ENCODE measurements at regions not wholly inside any gene's neighbourhood (a gene's known extent, or its start where the extent isn't known, plus 50 kb on each side); places are given as distances from the start of the nearest gene placed in this dataset.

DNA sequence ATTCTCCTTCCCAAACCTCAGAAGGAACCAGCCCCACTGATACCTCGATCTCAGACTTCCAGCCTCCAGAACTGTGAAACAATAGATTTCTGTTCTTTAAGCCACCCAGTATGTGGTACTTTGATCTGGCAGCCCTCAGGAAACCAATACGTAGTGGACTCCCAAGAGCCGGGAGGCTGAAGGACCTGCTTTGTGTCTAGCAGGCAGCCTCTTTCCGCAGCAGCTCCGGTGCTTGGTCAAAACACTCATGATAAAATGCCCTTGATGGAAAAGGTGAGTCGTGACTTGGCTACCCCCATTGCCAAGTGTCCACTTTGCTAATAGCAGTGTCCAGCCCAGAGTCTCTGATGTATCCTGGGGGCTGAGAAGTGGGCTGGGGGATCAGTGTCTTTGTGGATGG, 158.8 kb upstream of the TMTC4 start:
- no peak overlapping the region for H3K4me3 Mint-ChIP-seq (ENCODE audit: unreplicated experiment)
- peaks cover 6% of the 10 kb centered on the region for H3K4me1 Mint-ChIP-seq (ENCODE audit: unreplicated experiment)
- no peaks in the 10 kb centered on the region for H3K36me3 Mint-ChIP-seq (ENCODE audit: unreplicated experiment)
- peaks cover 16% of the 10 kb centered on the region for H3K9me3 Mint-ChIP-seq (ENCODE audit: unreplicated experiment)
- TF ChIP-seq, protein P1, sequence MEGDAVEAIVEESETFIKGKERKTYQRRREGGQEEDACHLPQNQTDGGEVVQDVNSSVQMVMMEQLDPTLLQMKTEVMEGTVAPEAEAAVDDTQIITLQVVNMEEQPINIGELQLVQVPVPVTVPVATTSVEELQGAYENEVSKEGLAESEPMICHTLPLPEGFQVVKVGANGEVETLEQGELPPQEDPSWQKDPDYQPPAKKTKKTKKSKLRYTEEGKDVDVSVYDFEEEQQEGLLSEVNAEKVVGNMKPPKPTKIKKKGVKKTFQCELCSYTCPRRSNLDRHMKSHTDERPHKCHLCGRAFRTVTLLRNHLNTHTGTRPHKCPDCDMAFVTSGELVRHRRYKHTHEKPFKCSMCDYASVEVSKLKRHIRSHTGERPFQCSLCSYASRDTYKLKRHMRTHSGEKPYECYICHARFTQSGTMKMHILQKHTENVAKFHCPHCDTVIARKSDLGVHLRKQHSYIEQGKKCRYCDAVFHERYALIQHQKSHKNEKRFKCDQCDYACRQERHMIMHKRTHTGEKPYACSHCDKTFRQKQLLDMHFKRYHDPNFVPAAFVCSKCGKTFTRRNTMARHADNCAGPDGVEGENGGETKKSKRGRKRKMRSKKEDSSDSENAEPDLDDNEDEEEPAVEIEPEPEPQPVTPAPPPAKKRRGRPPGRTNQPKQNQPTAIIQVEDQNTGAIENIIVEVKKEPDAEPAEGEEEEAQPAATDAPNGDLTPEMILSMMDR (IDR thresholded peaks at IDR 0.05): no peak
- H3K27ac Mint-ChIP-seq (ENCODE audit: unreplicated experiment): no peak overlapping the region
- DNase-seq (ENCODE audit: extremely low spot score, unreplicated experiment): no peak
- no peaks in the 10 kb centered on the region for H3K27me3 Mint-ChIP-seq (ENCODE audit: unreplicated experiment)

DNA sequence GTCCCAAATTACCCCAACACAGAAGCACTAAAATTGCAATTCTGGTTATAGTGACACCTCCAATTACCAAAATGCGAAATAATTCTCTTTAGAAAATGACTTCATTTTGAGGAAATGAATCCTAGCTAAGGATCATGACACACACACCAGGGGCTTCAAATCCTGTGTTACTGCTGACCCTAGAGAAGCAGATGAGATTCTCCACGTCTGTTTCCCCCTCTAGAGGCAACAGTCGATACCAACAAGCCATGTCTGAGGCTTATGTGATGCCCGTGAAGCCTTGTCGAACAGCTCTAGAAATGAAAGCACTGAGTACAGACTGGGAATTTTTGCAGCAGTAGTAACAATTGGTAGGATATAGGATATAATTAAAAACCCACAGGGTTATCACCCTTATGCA, 153.6 kb upstream of the TMTC4 start:
- Mint-ChIP-seq H3K27ac (ENCODE audit: unreplicated experiment) (no peak overlapping the region), H3K4me1 (ENCODE audit: unreplicated experiment) (no peaks in the 10 kb centered on the region), H3K9me3 (ENCODE audit: unreplicated experiment) (peaks cover 16% of the 10 kb centered on the region), H3K36me3 (ENCODE audit: unreplicated experiment) (no peaks in the 10 kb centered on the region), H3K4me3 (ENCODE audit: unreplicated experiment) (no peak overlapping the region), H3K27me3 (ENCODE audit: unreplicated experiment) (no peaks in the 10 kb centered on the region)
- TF ChIP-seq, protein P1 (IDR thresholded peaks at IDR 0.05): peak; percentile 34
- no peak for DNase-seq (ENCODE audit: extremely low spot score, unreplicated experiment)

DNA sequence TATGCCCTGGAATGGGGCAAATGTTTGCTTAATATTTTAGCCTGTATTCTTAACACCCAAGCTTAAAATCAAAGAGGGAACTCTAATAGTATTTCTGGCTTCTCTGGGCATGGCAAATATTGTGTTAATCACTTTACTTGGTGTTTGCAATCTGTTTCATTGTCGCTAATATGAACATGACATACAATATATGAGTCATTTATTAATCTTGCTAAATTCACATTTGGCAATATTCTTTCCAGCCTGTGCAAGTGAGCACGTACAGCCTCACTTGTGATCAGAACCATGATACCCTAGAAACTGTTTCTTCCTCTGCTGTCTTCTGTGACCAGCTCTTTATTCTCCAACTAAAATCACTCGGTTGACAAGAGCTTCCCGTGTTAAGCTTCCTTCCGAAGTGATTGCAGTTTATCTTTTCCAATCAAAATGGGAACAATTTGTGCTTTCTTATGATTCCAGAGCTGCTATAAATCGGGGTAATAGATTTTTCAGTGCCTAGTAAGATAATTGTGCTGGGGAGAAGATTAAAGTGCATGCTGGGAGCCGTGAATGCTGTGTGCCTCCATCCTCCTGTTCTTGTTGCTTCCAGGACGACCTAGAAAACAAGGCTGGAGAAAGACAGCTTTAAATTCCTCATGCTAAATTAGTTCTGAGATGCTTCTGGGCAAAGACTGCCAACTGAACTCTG, 153.0 kb upstream of the TMTC4 start:
- Mint-ChIP-seq H3K9me3 (ENCODE audit: unreplicated experiment) (peaks cover 14% of the 10 kb centered on the region), H3K36me3 (ENCODE audit: unreplicated experiment) (no peaks in the 10 kb centered on the region), H3K4me3 (ENCODE audit: unreplicated experiment) (no peak overlapping the region), H3K27ac (ENCODE audit: unreplicated experiment) (no peak overlapping the region), H3K4me1 (ENCODE audit: unreplicated experiment) (no peaks in the 10 kb centered on the region), H3K27me3 (ENCODE audit: unreplicated experiment) (no peaks in the 10 kb centered on the region)
- TF ChIP-seq, protein P1 (IDR thresholded peaks at IDR 0.05): no peak
- no peak for DNase-seq (ENCODE audit: extremely low spot score, unreplicated experiment)

DNA sequence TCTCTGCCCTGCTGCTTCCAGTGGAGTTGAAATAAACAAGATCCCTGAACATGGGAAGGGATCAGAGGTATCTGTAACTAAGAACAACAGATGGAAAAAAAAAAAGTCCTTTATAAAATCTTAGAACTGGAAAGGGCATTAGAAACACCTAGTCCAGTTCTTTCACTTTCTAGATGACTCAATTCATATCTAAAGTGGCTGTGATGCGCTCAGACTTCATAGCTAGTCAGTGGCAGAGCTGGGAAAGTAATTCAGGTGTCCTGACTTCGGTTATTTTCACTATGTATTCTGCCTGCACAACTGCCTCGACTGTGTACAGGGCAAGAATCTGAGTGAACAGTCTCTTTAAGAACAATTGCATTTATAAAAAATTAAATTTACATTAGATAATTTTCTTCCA, 151.8 kb upstream of the TMTC4 start:
- Mint-ChIP-seq H3K4me3 (ENCODE audit: unreplicated experiment) (no peak overlapping the region), H3K27ac (ENCODE audit: unreplicated experiment) (no peak overlapping the region), H3K9me3 (ENCODE audit: unreplicated experiment) (peaks cover 4% of the 10 kb centered on the region), H3K4me1 (ENCODE audit: unreplicated experiment) (no peaks in the 10 kb centered on the region), H3K27me3 (ENCODE audit: unreplicated experiment) (no peaks in the 10 kb centered on the region), H3K36me3 (ENCODE audit: unreplicated experiment) (no peaks in the 10 kb centered on the region)
- no peak for DNase-seq (ENCODE audit: extremely low spot score, unreplicated experiment)
- TF ChIP-seq, protein P1 (IDR thresholded peaks at IDR 0.05): no peak

DNA sequence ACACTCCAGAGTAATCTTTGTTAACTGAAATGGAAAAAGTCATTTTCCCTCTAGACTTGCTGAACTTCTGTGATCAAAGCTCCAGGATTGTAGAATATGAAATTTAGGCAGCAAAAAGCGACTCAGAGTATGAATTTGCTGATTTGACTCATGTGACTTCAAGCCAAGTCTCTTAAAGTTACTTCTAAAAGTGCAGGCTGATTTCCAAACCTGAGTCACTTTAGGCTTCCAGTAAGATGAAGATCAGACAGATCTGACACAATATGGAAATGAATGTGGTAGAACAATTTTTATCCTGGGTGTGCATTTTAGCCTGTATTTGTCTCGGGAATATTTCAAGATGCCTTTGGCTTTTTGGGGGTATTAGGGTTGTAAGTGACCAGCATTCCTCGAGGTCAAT, 151.0 kb upstream of the TMTC4 start:
- TF ChIP-seq, protein P1 (IDR thresholded peaks at IDR 0.05): no peak
- Mint-ChIP-seq H3K4me3 (ENCODE audit: unreplicated experiment) (no peak overlapping the region), H3K27ac (ENCODE audit: unreplicated experiment) (no peak overlapping the region), H3K36me3 (ENCODE audit: unreplicated experiment) (no peaks in the 10 kb centered on the region), H3K4me1 (ENCODE audit: unreplicated experiment) (no peaks in the 10 kb centered on the region), H3K9me3 (ENCODE audit: unreplicated experiment) (peaks cover 4% of the 10 kb centered on the region), H3K27me3 (ENCODE audit: unreplicated experiment) (no peaks in the 10 kb centered on the region)
- DNase-seq (ENCODE audit: extremely low spot score, unreplicated experiment): no peak

Measured in osteocyte (in vitro differentiated cells).